ENCODE measurements at regions not wholly inside any gene's neighbourhood (a gene's known extent, or its start where the extent isn't known, plus 50 kb on each side); places are given as distances from the start of the nearest gene placed in this dataset.

DNA sequence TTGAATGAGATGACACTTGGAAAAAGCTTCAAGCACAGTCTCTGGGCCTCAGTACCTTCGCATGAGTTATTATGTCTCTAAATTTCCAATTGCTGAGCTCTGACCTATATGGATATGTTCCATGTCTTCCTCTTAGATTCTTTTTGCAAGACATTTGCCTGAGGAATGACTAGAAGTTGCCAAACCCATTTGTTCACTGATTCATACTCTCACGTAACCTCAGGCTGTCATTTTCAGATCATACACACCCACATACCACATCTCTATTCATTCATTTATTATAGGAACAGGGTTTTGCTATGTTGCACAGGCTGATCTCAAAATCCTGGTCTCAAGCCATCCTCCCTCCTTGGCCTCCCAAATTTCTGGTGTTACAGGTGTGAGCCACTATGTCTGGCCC is 2137.1 kb upstream of the TENM3 start:
- no peak for FAIRE-seq
- DNase-seq (ENCODE audit: low spot score in 2 of 2), result no peak

DNA sequence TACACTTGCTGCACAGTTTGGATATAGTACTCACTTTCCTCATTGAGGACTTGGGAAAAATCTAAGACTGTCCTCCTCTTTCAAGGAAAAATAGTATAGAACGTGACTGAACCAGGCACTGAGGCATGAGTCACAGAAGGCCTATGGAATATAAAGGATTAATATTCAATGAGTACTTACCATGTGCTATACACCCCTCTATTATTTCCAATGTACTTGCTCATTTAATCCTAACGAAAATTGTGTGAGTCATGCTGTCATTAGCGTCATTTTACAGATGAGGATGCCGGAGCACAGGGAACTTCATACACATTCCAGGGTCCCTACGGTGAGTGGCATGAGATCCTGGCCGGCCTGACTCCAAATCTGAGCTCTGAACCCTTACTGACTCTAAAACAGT is 2136.2 kb upstream of the TENM3 start:
- DNase-seq (ENCODE audit: low spot score in 2 of 2) (no peak), FAIRE-seq (no peak)

DNA sequence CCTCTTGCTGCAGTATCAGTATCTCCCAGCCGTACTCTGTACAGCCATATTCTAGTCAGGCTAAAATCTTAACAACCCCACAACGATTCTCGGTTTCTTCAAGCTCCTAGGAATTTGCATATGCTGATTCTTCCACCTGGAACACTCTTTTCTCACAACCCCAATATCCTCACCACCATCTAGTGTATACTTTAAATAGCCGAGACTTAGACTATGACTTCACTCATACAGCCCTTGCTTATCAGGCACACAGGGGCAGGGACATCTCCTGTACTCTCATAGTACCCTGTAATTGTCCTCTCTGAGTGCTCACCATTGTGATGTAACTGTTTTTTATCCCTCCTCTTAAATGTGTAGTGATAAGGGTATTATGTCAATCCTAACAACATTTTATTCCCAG is 2126.4 kb upstream of the TENM3 start:
- DNase-seq (ENCODE audit: low spot score in 2 of 2) (no peak), FAIRE-seq (no peak)

DNA sequence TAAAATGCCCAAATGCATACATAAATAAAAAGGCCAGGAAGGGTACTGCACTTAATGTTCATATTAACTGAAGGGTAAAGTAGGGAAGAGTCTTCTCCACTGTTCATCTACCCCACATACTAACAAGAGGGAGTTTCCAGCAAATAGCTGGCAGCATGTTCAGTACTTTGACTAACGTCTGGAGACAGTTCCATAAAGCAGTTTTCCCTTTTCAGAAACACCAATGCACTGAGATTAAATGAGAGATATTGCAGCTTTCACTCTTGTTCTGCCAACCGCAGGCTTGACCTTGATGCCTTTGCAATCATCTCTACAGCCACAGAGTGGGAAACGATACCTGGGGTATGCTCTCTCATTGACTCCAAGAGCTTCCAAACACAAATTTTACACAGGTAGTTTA is 2123.1 kb upstream of the TENM3 start:
- DNase-seq (ENCODE audit: low spot score in 2 of 2), result no peak
- FAIRE-seq, result no peak

DNA sequence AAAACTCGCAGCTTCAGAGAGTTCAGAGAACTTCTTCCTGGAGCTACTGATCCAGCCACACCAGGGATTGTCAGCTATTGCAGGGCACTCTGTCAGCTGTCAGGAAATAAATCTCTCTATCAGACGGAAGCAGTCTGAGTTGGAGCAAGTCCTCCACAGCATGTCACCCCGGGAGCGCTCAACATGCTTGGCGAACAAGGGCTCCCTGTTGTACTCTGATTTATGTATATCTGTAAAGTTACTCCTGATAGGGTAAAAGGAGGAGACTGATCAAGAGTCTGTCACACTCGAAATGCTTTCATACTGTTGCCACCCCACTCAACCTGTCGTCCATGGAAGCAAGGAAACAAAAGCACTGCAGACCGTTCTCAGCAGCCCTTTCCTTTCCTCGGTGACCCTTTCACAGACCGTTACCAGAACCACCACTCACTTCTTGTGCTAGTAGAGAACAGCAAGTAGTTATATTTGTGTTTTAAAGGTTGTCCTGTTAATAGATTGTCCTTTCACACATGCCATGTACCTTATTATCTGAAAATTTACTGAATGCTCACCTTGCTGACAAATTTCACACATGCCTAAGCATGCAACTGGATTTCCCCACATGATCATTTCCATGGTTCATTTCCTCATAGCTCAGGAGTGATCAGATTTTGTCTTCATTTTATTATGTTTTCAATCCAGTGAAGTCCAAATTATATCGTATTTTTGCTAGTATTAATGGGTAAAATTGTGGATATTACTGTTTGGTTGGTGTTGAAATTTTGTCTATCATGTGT is 2108.9 kb upstream of the TENM3 start:
- DNase-seq (ENCODE audit: low spot score in 2 of 2) (no peak), FAIRE-seq (no peak)

DNA sequence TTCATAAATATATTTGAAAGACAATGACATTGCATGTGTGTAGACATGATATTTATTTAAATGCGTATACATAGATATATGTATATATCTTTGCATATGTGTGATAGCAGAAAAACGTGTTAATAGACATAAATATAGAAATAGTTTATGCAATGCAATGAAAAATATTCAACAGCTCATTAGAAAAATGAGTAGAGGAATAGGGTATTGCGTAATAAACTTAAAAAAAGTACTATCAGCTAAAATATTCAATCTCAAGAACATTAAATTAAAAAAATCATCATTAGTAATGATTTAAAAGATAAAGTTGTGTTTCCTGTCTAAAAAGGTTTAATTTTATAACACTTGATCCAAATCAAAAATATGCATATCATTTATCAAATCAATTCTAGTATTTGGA is 2101.5 kb upstream of the TENM3 start:
- no peak for DNase-seq (ENCODE audit: low spot score in 2 of 2)
- peak; percentile 13 for FAIRE-seq

DNA sequence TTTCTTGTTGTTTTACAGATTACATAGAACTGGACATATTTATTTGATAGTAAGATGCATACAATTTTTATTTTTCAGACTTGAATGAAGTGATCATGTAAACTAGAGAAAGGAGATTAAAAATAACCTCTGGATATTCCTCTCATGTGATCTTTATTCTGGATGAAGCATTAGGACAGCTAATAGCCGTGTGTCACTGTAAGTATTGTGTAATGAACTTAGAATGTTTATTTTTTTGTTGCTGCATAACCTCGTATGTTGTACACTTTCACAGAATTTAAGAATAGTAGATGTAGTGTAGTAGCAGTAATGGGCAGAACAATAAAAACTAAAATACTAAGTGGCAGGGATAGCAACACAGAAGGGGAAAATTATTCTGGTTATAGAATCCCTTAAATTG is 2094.5 kb upstream of the TENM3 start:
- FAIRE-seq (no peak), DNase-seq (ENCODE audit: low spot score in 2 of 2) (no peak)

DNA sequence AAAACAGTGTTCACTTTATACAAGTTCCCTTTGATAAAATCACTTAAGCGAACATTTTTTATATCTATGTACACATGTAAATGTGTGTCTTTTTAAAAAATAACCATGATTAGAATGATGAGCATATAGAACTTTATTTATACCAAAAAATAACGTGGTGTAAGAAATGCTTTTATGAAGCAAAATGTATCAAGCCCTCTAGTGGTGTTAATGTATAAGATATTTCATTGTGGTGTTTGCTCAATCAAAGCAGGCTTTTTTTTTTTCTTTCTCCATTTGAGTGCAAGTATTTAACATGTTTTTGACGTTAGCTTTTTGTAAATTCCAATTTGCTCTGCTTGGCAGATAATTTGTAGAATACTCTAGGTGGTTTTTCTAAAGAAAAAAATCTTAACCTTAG is 2092.4 kb upstream of the TENM3 start:
- peak; percentile 90 for FAIRE-seq
- DNase-seq (ENCODE audit: low spot score in 2 of 2), result no peak

DNA sequence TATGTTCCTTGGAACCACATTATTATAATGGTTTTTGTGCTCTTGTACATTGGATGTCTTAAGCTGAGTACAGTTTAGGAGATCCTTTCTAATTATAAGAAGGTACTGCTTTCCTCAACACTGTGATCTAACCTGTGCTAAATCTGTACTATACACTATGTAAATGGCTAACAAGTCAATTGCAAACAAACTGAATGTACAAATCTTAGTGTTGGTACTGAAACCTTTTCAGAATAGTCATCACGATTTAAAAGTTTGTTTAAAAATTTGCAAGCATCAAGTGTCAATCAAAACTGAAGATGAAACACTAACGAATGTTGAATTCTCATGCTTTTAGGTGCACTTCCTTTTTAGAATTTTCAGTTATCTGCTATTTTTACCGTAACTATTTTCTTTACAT is 2090.4 kb upstream of the TENM3 start:
- no peak for DNase-seq (ENCODE audit: low spot score in 2 of 2)
- no peak for FAIRE-seq

DNA sequence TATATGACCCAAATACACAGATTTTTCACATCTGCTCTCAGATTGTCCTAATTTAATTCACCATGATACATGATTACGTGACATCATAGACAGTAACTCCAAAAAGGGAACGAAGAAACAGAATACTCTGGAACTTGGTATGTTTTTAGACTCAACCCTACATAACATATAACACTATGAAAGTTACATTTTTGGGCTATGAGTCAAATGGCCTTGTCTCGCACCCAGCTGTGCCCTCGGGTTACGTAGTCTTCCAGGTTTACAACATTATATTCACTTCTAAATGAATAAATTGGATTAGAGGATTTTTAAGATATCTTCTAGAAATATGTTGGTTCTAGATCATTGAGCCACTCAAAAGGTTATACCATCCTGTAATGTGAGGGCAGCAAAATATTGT is 2089.6 kb upstream of the TENM3 start:
- no peak for FAIRE-seq

DNA sequence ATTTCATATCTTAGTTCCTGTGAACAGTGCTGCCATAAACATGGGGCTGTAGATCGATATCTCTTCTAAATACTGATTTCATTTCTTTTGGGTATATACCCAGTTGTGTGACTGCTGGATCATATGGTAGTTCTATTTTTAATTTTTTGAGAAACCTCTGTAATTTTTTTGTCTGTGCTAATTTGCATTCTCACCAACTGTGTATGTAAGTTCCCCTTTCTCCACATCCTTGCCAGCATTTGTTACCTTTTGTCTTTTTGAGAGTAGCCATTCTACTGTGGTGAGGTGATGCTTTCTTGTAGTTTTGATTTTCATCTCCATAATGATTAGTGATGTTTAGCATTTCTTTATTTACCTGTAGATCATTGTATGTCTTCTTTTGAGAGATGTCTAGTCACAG is 2086.5 kb upstream of the TENM3 start:
- DNase-seq (ENCODE audit: low spot score in 2 of 2) (no peak), FAIRE-seq (no peak)

More for the DNA sequence above, 2089.6 kb upstream of the TENM3 start:
- DNase-seq (ENCODE audit: low spot score in 2 of 2), result no peak

DNA sequence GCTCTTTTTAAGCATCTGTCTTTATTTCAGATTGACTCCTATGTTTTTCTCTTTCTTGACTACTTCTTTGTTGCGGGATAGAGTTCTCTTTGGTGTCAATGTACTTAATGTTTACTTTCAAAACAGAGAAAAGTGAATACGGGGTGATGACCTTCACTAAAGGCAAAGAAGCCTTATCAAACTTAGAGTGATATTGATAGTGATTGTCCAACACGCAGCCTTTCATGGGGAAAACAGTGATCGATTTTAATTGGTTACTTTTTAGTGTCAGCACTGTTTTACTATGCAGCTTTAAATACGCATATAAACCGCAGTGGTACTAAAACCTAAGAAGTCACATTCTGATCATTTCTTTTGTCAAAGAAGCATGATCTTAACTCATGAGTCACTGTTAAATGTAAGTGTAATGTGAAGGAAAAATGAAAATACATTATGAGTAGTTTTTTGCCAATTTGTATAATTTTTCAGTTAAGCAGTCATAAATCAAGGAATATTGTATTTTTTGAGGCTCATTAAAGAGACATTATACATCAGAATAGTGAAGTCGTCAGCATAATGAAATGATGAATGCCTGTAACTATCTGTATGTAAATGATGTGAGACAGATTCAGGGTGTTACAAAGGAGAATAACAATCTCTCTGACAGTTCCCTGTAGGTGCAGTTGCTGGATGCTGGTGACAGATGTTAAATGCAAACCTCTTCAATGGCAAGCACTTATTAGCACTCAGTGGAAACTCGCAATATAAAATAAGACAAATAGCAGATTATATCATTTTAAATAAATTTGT is 2082.8 kb upstream of the TENM3 start:
- FAIRE-seq (no peak), DNase-seq (ENCODE audit: low spot score in 2 of 2) (no peak)

DNA sequence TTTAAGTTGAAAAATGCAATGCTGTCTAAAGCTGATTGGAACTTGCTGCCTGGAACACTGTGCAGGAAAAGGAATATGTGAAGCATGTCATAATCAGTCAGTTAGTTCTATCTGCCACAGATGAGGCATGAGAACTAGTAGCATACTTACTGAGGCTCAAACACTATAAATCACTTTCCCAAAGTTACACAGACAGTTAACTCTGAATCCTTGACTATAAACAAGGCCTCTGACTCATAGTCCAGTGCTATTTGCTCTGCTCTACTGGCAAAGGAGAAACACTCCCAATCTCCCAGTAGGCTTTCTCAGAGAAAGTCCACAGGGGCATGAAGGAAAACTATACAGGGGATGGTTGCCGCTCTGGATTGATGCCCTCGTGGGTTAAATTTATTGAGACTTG is 2078.4 kb upstream of the TENM3 start:
- FAIRE-seq, result no peak
- DNase-seq (ENCODE audit: low spot score in 2 of 2), result no peak

DNA sequence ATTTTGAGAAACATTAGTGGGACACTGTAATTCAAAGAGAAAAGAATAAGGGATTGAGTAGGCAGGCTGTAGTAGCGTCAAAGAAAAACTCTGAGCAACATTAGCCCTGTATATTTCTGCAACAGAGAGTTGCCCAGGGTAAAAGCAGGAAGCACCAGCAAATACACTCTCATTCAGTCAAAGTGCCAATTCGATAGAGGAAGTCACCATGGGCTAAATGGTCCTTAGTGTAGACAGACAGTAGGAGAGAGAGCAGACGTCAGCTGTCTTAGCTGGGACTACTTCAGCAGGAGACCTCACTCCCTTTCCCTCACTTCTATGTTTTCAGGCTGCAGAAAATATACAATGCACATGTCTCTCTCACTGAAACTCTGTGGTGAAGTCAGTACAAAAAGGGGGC is 2073.8 kb upstream of the TENM3 start:
- FAIRE-seq (no peak), DNase-seq (ENCODE audit: low spot score in 2 of 2) (no peak)

DNA sequence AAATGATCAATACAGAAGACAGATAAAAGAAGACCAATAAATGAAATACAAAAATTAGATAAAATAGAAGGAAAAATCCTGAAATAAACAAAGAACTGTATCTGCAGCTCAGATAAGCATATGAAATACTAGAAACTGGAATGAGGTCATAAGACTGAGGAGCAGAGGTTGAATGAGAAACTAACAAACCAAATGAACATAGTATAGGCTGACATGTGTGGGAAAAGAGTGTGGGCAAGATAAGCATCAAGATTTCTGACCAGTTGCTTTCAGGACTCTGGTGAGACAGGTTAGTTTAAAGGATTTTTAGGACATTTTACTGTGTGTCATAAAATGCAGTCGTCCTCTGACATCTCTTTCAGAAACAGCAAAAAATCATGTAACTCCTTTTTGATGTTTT is 2073.2 kb upstream of the TENM3 start:
- DNase-seq (ENCODE audit: low spot score in 2 of 2) (no peak), FAIRE-seq (no peak)

DNA sequence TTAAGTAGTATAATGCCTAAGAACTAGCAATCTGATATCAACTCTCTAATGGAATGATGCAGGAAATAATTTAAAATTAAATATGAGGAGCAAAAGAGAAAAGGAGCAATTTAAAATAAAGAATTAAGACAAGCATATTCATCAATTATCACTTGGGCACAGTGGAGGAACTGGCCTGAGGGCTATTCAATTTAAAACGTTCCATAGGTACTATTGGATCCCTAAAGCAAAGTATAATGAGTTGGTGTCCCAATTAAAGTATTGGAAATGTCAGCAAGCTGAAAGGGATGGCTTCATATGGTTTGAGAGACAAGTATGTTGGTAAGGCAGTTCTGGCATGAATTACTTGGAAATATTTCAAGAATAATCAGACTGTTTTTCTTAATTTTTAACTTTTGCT is 2064.1 kb upstream of the TENM3 start:
- no peak for DNase-seq (ENCODE audit: low spot score in 2 of 2)
- no peak for FAIRE-seq

DNA sequence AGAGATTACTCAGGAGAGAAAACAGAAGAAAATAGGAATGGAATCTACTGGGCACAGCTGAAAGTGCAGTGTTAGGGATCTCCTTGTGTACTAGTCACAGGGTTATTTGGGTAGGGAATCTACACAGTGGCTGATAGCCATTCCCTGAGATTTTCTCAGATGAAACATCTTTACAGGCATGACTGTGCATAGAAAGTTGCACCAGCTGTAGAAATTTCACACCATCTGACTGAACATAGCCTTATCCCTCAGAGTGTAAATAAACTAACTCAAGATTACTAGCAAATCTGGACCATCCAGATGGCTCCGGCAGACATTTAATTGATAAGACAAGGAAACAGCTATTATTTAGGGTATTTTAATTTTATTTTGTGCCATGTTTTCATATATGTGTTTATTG is 2053.5 kb upstream of the TENM3 start:
- DNase-seq (ENCODE audit: low spot score in 2 of 2) (no peak), FAIRE-seq (no peak)

DNA sequence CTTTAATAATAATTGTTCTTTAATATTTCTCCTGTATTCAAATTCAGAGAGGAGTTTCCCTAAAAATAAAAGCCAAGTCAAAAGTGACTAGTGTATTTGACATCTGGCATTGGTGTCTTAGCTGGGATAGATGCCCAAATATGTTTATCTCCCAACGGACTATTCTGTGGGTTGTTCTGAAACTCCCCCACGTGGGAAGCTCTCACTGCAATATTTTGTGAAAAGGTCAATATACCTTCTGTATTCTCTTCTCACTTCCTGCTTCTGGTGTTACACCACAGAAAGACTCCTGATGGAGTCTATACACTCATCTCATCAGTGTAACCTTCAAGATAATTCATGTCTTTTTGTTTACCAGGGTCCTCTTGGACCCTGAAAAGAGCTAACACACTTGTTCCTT is 2052.8 kb upstream of the TENM3 start:
- no peak for FAIRE-seq
- DNase-seq (ENCODE audit: low spot score in 2 of 2), result no peak

DNA sequence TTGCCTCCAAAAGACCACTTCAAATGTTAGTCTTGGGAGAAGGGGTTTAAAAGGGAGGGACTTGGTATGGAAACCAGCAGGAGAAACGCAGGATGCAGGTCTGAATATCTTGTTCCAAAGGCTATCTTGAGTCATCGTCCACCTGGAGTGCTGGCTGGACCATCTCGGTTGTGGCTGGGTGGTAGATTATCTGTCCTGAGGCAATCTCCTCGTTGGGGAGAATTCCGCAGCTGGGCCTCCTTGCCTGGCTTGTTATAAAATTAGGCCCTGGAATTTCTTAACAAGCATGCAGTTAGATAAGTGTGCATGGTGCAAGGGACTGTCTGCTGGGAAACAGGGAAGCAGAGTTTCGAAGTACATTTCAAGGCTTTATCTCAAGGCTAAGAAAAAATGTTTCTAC is 2045.7 kb upstream of the TENM3 start:
- no peak for FAIRE-seq
- no peak for DNase-seq (ENCODE audit: low spot score in 2 of 2)

DNA sequence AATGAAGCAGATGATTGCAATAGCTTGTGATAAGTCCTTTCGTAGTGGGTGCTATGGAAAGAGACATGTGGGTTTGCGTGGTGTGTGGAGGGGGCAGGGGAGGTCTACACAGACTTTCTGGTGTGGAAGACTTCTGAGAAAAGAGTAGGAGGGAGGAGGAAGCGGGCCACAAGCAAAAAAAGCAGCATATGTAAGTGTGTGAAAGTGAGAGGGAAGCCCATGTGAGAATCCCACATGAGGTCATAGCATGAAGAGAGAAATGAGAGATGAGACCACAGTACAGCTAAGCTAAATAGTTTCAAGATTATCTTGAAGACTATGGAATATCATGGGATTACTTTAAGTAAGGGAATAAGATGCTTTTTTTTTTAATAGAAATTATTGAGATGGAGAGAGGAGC is 2039.9 kb upstream of the TENM3 start:
- FAIRE-seq (no peak), DNase-seq (ENCODE audit: low spot score in 2 of 2) (no peak)

DNA sequence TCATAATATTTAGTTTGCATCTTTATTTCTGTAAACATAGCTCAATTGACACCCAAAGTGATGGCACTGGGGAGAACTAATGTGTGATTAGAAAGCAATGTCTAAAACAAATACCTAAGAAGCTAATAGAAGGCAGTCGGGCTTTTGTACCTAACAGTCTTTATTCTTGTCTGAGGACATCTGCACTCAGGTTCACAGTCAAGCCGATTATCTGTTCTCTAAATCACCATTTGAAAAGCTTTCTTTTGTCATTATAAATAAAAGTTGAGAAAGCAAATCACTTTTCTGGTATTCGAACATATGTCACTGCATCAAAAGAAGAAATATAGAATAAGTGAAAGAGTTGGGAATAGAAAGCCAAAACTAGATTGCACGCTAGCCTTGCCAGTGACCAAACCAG is 2037.9 kb upstream of the TENM3 start:
- DNase-seq (ENCODE audit: low spot score in 2 of 2) (no peak), FAIRE-seq (no peak)

DNA sequence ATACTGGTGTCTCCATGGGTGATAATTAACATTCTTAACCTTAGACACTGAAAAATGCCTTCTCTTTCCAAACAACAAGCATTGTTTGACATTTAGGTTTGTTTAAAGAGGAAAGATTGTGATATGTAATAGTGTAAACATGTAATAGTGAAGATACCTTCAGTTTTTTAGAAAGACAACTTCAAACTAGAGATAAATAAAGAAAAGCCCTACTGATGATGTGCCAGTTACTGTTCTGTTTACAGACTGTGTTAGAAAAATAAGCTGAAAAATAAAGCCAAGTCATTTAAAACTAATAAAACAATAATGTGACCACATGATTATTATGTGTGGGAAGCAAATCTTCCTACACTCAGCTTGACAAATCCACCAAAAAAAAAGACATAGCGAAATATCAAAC is 2035.3 kb upstream of the TENM3 start:
- no peak for DNase-seq (ENCODE audit: low spot score in 2 of 2)
- no peak for FAIRE-seq
